ENCODE measurements at regions not wholly inside any gene's neighbourhood (a gene's known extent, or its start where the extent isn't known, plus 50 kb on each side); places are given as distances from the start of the nearest gene placed in this dataset.
"Not testable (repeated sequence)": the region's sequence is repeated elsewhere in the genome, so short reads cannot be mapped to it uniquely, and the experiment has no call there.

DNA sequence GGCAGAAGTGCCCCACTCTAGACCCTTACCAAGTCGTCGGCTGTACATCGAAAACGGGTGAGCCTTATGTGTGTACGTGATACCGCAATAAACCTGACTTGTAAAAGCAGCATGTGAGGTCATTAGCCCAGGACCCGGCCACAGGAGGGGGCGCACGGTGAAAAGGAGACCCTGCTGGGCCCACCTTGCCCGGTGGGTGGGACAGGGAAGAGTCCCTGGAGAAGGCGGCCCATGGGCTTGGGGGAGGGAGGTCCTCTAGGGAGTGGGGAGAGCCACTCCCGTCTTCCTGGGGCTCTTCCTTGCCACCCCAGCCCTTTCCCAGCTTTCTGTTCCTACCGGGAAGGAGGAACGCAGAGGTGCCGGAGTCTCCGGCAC lies 188.8 kb downstream of the NPIPB11 start:
- H3K9me2 ChIP-seq (ENCODE audit: insufficient read depth, low read length); H2AFZ ChIP-seq (ENCODE audit: low read length); H3K79me2 ChIP-seq (ENCODE audit: insufficient read depth, low read depth, low read length); POLR2A ChIA-PET; H3K36me3 ChIP-seq (ENCODE audit: insufficient read depth, low read length); H3K9me3 ChIP-seq (ENCODE audit: low read length); H3K4me3 ChIP-seq (ENCODE audit: low read depth, low read length, poor library complexity, severe bottlenecking); H4K20me1 ChIP-seq (ENCODE audit: insufficient read depth, low read length); CTCF ChIA-PET (ENCODE audit: unreplicated experiment); H3K4me1 ChIP-seq (ENCODE audit: insufficient read depth, low read length, poor library complexity, severe bottlenecking); H3K4me2 ChIP-seq (ENCODE audit: low read length); H3K27ac ChIP-seq (ENCODE audit: low read depth, low read length, poor library complexity, severe bottlenecking); BruUV-seq (replicated peaks); intact Hi-C loops (cut with micrococcal nuclease; ENCODE audit: unreplicated experiment); DNase-seq (ENCODE audit: low spot score): not testable (repeated sequence)

GRCh38 chr16:29217104-29217751 lies 189.3 kb downstream of the NPIPB11 start:
- H3K27ac ChIP-seq (ENCODE audit: low read depth, low read length, poor library complexity, severe bottlenecking); H3K9me2 ChIP-seq (ENCODE audit: insufficient read depth, low read length); H3K4me1 ChIP-seq (ENCODE audit: insufficient read depth, low read length, poor library complexity, severe bottlenecking); intact Hi-C loops (cut with micrococcal nuclease; ENCODE audit: unreplicated experiment); H3K79me2 ChIP-seq (ENCODE audit: insufficient read depth, low read depth, low read length); DNase-seq (ENCODE audit: low spot score); POLR2A ChIA-PET; H3K9me3 ChIP-seq (ENCODE audit: low read length); H2AFZ ChIP-seq (ENCODE audit: low read length); H4K20me1 ChIP-seq (ENCODE audit: insufficient read depth, low read length); H3K36me3 ChIP-seq (ENCODE audit: insufficient read depth, low read length); BruUV-seq (replicated peaks); H3K4me2 ChIP-seq (ENCODE audit: low read length); H3K4me3 ChIP-seq (ENCODE audit: low read depth, low read length, poor library complexity, severe bottlenecking); CTCF ChIA-PET (ENCODE audit: unreplicated experiment): not testable (repeated sequence)

- POLR2A ChIA-PET = interaction anchor here (0.6 kb wide), 1 partner anchor 195 kb away, joined by 3 read pairs; no protein-coding TSS in a partner anchor
- DNase-seq (ENCODE audit: low spot score); BruUV-seq (replicated peaks); H3K9me2 ChIP-seq (ENCODE audit: insufficient read depth, low read length); H3K4me2 ChIP-seq (ENCODE audit: low read length); H3K4me1 ChIP-seq (ENCODE audit: insufficient read depth, low read length, poor library complexity, severe bottlenecking); CTCF ChIA-PET (ENCODE audit: unreplicated experiment); H3K4me3 ChIP-seq (ENCODE audit: low read depth, low read length, poor library complexity, severe bottlenecking); H3K79me2 ChIP-seq (ENCODE audit: insufficient read depth, low read depth, low read length); H3K9me3 ChIP-seq (ENCODE audit: low read length); intact Hi-C loops (cut with micrococcal nuclease; ENCODE audit: unreplicated experiment); H3K27ac ChIP-seq (ENCODE audit: low read depth, low read length, poor library complexity, severe bottlenecking); H3K36me3 ChIP-seq (ENCODE audit: insufficient read depth, low read length); H4K20me1 ChIP-seq (ENCODE audit: insufficient read depth, low read length); H2AFZ ChIP-seq (ENCODE audit: low read length): not testable (repeated sequence)
These were observed 192.7 kb downstream of the NPIPB11 start for GRCh38 chr16:29213770-29214169.

DNA sequence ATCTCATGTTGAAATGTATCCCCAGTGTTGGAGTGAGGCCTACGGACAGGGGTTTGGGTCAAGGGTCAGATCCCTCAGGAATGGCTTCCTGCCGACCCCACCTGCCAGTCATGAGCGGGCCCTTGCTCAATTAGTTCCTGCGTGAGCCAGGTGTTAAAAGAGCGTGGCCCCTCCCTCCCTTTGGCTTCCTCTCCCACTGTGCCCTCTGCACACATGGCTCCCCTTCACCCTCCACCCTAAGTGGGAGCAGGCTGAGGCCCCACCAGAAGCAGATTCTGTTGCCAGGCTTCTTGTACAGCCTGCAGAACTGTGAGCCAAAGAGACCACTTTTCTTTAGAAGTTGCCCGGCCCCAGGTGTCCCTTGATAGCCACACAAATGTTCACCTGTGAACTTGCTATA lies 193.3 kb downstream of the NPIPB11 start:
- H4K20me1 ChIP-seq (ENCODE audit: insufficient read depth, low read length); CTCF ChIA-PET (ENCODE audit: unreplicated experiment); H3K4me2 ChIP-seq (ENCODE audit: low read length); H3K79me2 ChIP-seq (ENCODE audit: insufficient read depth, low read depth, low read length); H3K4me3 ChIP-seq (ENCODE audit: low read depth, low read length, poor library complexity, severe bottlenecking); DNase-seq (ENCODE audit: low spot score); intact Hi-C loops (cut with micrococcal nuclease; ENCODE audit: unreplicated experiment); H3K4me1 ChIP-seq (ENCODE audit: insufficient read depth, low read length, poor library complexity, severe bottlenecking); POLR2A ChIA-PET; BruUV-seq (replicated peaks); H2AFZ ChIP-seq (ENCODE audit: low read length); H3K9me3 ChIP-seq (ENCODE audit: low read length); H3K27ac ChIP-seq (ENCODE audit: low read depth, low read length, poor library complexity, severe bottlenecking); H3K36me3 ChIP-seq (ENCODE audit: insufficient read depth, low read length); H3K9me2 ChIP-seq (ENCODE audit: insufficient read depth, low read length): not testable (repeated sequence)

DNA sequence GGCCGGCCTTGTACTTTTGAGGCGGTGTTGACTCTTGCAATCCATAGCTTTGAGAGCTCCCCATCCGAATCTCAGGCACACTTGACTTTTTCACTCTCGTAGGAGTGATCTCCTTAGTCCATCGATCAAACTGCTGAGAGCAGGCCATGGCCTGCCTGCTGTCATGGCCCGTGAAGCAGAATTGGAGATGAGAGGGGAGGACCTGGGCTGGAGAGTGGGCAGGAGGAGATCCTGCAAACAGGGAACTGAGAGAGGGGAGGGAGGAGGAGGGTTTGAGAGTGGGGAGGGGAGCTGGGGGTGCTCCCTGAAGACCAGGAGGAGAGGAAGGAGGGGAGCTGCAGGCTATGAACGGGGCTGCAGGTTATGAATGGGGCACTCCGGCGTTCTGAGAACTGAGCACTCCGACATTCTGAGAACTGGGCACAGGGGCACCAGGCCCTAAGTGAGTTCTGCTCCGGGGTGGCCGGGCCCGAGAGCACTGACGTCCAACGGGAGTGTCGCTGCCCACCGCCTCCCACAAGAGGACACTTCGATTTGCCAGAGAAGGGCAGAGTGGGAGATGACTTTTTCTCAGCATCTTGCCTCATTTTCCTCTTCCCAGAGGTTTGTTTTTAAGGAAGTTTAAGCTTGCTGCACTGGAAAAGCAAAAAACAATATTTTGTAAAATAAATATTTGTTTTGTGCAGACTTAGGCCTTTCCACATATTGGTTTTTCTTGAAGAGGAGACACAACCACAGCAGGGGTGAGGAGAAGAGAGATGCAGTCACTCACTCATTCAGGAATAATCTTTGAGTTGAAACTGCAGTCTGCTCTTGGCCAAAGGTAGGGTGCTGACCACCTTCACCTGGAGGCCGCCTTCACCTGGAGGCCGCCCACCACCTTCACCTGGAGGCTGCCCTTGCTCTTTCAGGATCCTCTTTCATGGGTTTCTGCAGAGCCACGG lies 194.2 kb downstream of the NPIPB11 start:
- intact Hi-C loops (cut with micrococcal nuclease; ENCODE audit: unreplicated experiment); H3K27ac ChIP-seq (ENCODE audit: low read depth, low read length, poor library complexity, severe bottlenecking); DNase-seq (ENCODE audit: low spot score); H3K4me2 ChIP-seq (ENCODE audit: low read length); CTCF ChIA-PET (ENCODE audit: unreplicated experiment); BruUV-seq (replicated peaks); POLR2A ChIA-PET; H3K79me2 ChIP-seq (ENCODE audit: insufficient read depth, low read depth, low read length); H3K4me3 ChIP-seq (ENCODE audit: low read depth, low read length, poor library complexity, severe bottlenecking); H3K36me3 ChIP-seq (ENCODE audit: insufficient read depth, low read length); H3K9me2 ChIP-seq (ENCODE audit: insufficient read depth, low read length); H2AFZ ChIP-seq (ENCODE audit: low read length); H3K9me3 ChIP-seq (ENCODE audit: low read length); H3K4me1 ChIP-seq (ENCODE audit: insufficient read depth, low read length, poor library complexity, severe bottlenecking); H4K20me1 ChIP-seq (ENCODE audit: insufficient read depth, low read length): not testable (repeated sequence)

DNA sequence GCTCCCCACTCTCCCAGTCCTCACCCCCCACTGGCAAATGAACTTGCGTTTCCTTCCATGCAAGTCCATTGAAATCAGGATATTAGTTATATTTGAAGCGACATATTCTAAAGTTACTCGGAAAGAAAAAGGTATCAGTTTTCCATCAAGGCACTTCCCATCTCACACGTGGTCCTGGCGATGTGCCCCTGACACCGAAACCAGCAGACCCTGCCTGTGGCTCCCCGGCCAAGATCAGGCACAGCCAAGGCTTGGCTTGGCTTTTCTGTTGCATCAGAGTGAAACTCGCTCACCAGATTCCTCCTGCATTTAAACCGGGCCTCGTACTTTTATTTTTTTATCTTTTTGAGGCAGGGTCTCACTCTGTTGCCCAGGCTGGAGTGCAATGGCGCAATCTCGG lies 195.1 kb downstream of the NPIPB11 start:
- CTCF ChIA-PET (ENCODE audit: unreplicated experiment); POLR2A ChIA-PET; H2AFZ ChIP-seq (ENCODE audit: low read length); BruUV-seq (replicated peaks); H3K27ac ChIP-seq (ENCODE audit: low read depth, low read length, poor library complexity, severe bottlenecking); H3K4me3 ChIP-seq (ENCODE audit: low read depth, low read length, poor library complexity, severe bottlenecking); H3K79me2 ChIP-seq (ENCODE audit: insufficient read depth, low read depth, low read length); H3K9me2 ChIP-seq (ENCODE audit: insufficient read depth, low read length); intact Hi-C loops (cut with micrococcal nuclease; ENCODE audit: unreplicated experiment); DNase-seq (ENCODE audit: low spot score); H3K9me3 ChIP-seq (ENCODE audit: low read length); H3K4me2 ChIP-seq (ENCODE audit: low read length); H3K4me1 ChIP-seq (ENCODE audit: insufficient read depth, low read length, poor library complexity, severe bottlenecking); H3K36me3 ChIP-seq (ENCODE audit: insufficient read depth, low read length); H4K20me1 ChIP-seq (ENCODE audit: insufficient read depth, low read length): not testable (repeated sequence)
